ENCODE measurements at regions not wholly inside any gene's neighbourhood (a gene's known extent, or its start where the extent isn't known, plus 50 kb on each side); places are given as distances from the start of the nearest gene placed in this dataset.
"Not testable (repeated sequence)": the region's sequence is repeated elsewhere in the genome, so short reads cannot be mapped to it uniquely, and the experiment has no call there.

- TF ChIP-seq ZNF384 (IDR thresholded peaks at IDR 0.05) (no peak), PKNOX1 (IDR thresholded peaks at IDR 0.05) (no peak), ELF4 (IDR thresholded peaks at IDR 0.05) (no peak), CTBP1 (IDR thresholded peaks at IDR 0.05; ENCODE audit: borderline replicate concordance) (no peak), TARDBP (IDR thresholded peaks at IDR 0.05) (no peak), NFRKB (IDR thresholded peaks at IDR 0.05) (no peak), L3MBTL2 (conservative IDR thresholded peaks at IDR 0.05) (no peak), BHLHE40 (IDR thresholded peaks at IDR 0.05; ENCODE audit: borderline replicate concordance) (no peak), SUZ12 (IDR thresholded peaks at IDR 0.05) (no peak), FOXM1 (IDR thresholded peaks at IDR 0.05; ENCODE audit: borderline replicate concordance) (no peak), FOXA1 (IDR thresholded peaks at IDR 0.05) (no peak), SP1 (IDR thresholded peaks at IDR 0.05) (no peak), LEF1 (IDR thresholded peaks at IDR 0.05; ENCODE audit: borderline replicate concordance) (no peak), HDGF (IDR thresholded peaks at IDR 0.05; ENCODE audit: borderline replicate concordance) (no peak), FOXK2 (IDR thresholded peaks at IDR 0.05) (no peak), ARNT (IDR thresholded peaks at IDR 0.05) (no peak)
- POLR2A ChIA-PET: no interaction called here
- DNase-seq (ENCODE audit: extremely low spot score): no peak
- CTCF ChIA-PET: no interaction called here
These were observed 63.5 kb upstream of the VKORC1L1 start for GRCh38 chr7:65809259-65809981.

GRCh38 chr7:65809982-65810288, 62.9 kb upstream of the VKORC1L1 start:
- TF ChIP-seq HDGF (IDR thresholded peaks at IDR 0.05; ENCODE audit: borderline replicate concordance): no peak
- POLR2A ChIA-PET: no interaction called here
- CTCF ChIA-PET: no interaction called here
- no peak for DNase-seq (ENCODE audit: extremely low spot score)

GRCh38 chr7:65812281-65812680, 60.6 kb upstream of the VKORC1L1 start:
- CTCF ChIA-PET: no interaction called here
- POLR2A ChIA-PET: no interaction called here

GRCh38 chr7:65814556-65815167, 58.2 kb upstream of the VKORC1L1 start:
- POLR2A ChIA-PET; CTCF ChIA-PET; DNase-seq (ENCODE audit: extremely low spot score): not testable (repeated sequence)

More at GRCh38 chr7:65812281-65812680, 60.6 kb upstream of the VKORC1L1 start:
- no peak for TF ChIP-seq BHLHE40 (IDR thresholded peaks at IDR 0.05; ENCODE audit: borderline replicate concordance)
- no peak for TF ChIP-seq HDGF (IDR thresholded peaks at IDR 0.05; ENCODE audit: borderline replicate concordance)
- no peak for TF ChIP-seq FOXK2 (IDR thresholded peaks at IDR 0.05)
- TF ChIP-seq FOXA1 (IDR thresholded peaks at IDR 0.05): no peak
- no peak for TF ChIP-seq PKNOX1 (IDR thresholded peaks at IDR 0.05)
- TF ChIP-seq ZNF384 (IDR thresholded peaks at IDR 0.05): no peak
- TF ChIP-seq CTBP1 (IDR thresholded peaks at IDR 0.05; ENCODE audit: borderline replicate concordance): no peak
- TF ChIP-seq L3MBTL2 (conservative IDR thresholded peaks at IDR 0.05): no peak
- no peak for DNase-seq (ENCODE audit: extremely low spot score)

GRCh38 chr7:65820287-65820950, 52.5 kb upstream of the VKORC1L1 start:
- TF ChIP-seq FOXK2 (IDR thresholded peaks at IDR 0.05) (no peak), LEF1 (IDR thresholded peaks at IDR 0.05; ENCODE audit: borderline replicate concordance) (no peak), NFRKB (IDR thresholded peaks at IDR 0.05) (no peak), L3MBTL2 (conservative IDR thresholded peaks at IDR 0.05) (no peak), CTBP1 (IDR thresholded peaks at IDR 0.05; ENCODE audit: borderline replicate concordance) (no peak)
- DNase-seq (ENCODE audit: extremely low spot score): no peak
- POLR2A ChIA-PET: no interaction called here
- CTCF ChIA-PET: no interaction called here

Measured in HEK293T (cell line).